NB4 (cell line): ENCODE measurements at regions not wholly inside any gene's neighbourhood (a gene's known extent, or its start where the extent isn't known, plus 50 kb on each side); places are given as distances from the start of the nearest gene placed in this dataset.

Source experiments
- CTCF ChIP-seq: IDR thresholded peaks from one replicate; pipeline ENCODE4 v1.5.1; 2012; ENCODE audit warnings: low read depth, low read length
- MAX ChIP-seq: IDR thresholded peaks from 2 replicates; pipeline ENCODE4 v1.6.1; 2011; ENCODE audit warnings: low read depth, low read length
- MYC ChIP-seq: IDR thresholded peaks from 2 replicates; pipeline ENCODE4 v1.6.1; 2011; ENCODE audit warnings: low read depth, low read length
- POLR2A ChIP-seq: IDR thresholded peaks from 2 replicates; pipeline ENCODE4 v1.6.1; 2011; ENCODE audit warnings: mild to moderate bottlenecking; ENCODE audit not compliant: insufficient read length; ENCODE audit errors: extremely low read depth

- TF ChIP-seq POLR2A (no peak), CTCF (no peak), MYC (no peak), MAX (no peak)
Measured at GRCh38 chr17:77708936-77709335, 249.6 kb upstream of the TNRC6C start.
